Muscle of arm (tissue), 1 donor: ENCODE measurements at regions not wholly inside any gene's neighbourhood (a gene's known extent, or its start where the extent isn't known, plus 50 kb on each side); places are given as distances from the start of the nearest gene placed in this dataset.
"Not testable (repeated sequence)": the region's sequence is repeated elsewhere in the genome, so short reads cannot be mapped to it uniquely, and the experiment has no call there.

Experiments used
- DNase-seq: peaks from one replicate; pipeline ENCODE4 v3.0.0-alpha.2; 2013

DNA sequence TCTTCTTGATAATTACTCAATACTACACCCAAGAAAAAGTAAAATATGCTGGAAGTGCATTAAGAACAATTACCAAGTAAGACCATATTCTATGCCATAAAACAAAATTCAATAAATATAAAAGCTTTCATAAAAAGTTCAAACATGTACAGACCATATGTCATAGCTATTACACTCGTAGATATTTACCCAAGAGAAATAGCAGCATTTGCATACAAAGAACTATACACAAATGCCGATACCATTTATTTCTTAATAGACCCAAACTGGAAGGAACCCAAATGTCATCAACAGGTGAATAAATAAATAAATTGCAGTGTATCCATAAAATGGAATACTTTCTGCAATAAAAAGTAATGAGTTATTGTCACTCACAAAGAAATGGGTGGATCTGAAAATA lies 78.3 kb upstream of the SLC16A7 start:
- DNase-seq, result no peak

DNA sequence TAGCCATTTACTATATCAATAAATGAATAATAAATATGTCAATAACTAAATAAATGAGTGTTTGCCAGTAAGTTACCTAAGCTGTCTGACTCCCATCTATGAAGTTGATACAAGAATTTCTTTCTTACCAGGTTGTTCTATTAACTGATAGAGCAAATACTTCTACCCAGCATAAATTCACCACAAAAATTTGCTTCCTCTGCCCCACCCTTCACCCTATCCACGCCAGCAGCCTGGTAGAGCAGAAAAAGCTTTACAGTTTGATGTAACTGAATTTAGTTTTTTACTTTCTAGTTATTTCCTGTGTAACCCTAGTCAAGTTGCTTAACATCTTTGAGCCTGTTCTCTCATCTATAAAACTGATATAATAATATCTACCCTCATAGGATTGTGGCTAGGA lies 94.9 kb upstream of the SLC16A7 start:
- DNase-seq, result no peak

DNA sequence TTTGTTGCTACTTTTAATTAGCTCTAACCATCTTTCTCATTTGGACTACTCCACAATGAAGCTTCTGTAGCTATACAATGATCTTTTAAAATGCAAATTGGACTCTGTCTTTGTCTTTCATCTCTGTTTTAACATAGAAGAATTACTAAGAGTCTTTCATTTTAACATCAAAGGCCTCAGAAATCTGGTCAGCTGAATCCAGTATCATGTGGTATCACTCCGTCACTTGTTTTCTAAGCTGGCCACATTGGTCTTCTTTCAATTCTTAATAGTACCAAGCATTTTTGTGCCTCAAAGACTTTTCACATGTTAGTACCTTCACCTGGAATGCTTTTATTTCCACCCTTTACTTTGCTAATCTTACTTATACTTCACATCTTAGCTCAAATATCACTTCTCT lies 95.5 kb upstream of the SLC16A7 start:
- no peak for DNase-seq

DNA sequence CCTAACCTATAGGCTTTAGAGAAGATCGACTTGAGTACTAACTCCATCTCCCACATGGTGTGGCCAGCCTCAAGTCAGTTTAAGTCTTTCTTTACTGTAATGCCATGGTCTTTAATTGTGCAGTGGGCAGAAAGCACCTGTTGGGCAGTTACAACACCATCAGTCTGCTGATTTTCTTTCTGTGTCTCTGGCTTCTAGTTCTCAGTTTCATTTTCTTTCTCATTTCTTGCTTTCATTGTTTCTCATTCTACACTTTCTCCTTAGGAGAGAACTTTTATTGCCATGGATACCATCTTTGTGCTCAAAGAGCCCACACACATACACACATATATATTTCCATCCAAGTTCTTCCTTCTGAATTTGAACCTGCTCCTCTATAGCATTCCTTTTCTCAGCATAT lies 96.1 kb upstream of the SLC16A7 start:
- no peak for DNase-seq

DNA sequence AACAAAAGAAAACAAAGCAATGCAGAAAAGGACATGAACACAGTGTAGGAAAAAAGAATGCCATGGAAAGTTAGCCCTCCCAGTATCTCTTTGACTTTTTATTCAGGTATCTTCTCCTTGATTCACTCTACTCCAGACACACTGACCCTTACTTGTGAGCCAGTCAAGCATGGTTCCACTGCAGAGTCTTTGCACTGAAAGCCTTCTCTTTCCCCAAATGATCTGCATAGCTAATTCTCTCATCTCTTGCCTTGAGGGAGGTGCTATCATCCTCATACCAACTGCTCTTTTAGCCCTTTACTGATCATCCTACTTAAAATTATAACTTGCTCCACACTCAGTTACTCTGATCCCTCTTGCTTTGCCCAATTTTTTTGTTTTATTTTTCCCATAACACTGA lies 101.2 kb upstream of the SLC16A7 start:
- no peak for DNase-seq

DNA sequence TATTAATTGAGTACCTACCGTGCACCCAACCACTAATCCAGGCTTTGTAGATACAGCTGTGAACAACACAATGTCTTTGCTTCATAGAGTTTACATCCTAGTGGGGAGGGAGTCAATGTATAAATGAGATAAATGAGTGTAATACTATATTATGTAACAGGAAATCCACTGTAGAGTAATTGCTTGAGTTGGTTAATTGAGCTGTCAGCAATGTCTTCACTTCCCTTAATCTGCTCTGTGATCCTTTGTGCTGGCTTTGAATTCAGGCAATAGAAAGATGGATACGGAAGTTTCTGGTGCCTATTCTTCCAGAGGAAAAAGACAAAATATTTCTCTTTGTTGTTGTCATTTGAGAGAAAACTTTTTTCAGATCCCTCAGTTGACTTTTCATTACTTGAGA lies 104.0 kb upstream of the SLC16A7 start:
- DNase-seq, result no peak

DNA sequence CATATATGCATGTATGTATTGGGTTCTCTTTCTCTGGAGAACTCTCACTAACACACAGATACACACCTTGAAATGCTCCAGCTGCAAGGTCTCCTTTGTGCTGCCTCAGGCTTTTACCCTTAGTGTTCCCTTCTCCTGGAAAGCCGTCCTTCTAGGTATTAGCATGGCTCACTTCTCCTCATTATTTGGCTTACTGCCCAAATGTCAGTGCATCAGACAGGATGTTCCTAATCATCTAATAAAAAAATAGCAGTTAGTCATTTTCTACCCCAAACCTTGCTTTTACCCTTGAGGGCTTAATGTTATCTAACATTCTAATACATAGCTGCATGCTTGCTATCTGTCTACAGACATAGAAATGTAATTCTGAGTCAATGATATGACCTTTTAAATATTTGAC lies 109.0 kb upstream of the SLC16A7 start:
- no peak for DNase-seq

DNA sequence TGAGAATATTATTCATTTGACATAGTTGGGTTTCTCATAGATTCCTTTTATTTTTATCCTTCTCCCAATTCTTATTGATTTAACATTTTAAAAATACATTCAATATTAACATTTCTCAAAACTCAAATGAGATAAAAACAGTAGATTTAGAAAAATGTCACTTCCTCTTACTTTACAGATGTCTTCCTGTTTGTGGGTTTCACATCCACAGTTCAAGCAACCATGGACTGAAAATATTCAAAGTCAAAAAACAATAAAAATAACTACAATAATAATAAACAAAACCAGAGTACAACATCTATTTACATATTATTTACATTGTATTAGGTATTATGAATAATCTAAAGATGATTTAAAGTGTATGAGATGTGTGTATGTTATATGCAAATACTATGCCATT lies 111.3 kb upstream of the SLC16A7 start:
- no peak for DNase-seq

DNA sequence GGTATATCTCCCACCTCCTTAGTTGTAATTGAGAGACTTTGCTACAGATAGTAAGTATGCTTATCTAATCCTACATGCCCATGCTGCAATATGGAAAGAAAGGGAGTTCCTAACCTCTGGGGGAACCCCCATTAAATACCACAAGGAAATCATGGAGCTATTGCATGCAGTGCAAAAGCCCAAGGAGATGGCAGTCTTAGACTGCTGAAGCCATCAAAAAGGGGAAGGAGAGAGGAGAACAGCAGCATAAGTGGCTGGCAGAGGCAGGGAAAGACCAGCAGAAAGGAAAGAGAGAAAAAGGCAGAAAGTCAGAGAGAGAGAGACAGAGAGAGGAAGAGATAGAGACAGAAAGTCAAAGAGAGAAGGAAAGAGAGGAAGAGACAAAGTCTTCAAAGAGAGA lies 121.6 kb upstream of the SLC16A7 start:
- not testable (repeated sequence) for DNase-seq

DNA sequence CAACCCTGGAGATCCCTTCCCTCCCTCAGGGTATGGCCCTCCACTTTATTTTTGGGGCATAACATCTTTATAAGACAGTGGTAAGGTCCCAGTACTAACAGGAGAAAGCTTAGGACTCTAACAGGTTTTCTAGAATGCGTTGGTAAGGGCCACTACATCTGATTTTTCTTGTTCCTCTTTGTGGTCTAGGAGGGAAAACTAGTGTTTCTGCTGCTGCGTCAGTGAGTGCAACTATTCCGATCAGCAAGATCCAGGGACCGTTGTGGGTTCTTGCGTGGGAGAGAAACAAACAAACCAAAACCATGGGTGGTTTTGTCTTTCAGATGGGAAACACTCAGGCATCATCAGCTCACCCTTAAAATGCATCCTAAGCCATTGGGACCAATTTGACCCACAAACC lies 123.6 kb upstream of the SLC16A7 start:
- no peak for DNase-seq

DNA sequence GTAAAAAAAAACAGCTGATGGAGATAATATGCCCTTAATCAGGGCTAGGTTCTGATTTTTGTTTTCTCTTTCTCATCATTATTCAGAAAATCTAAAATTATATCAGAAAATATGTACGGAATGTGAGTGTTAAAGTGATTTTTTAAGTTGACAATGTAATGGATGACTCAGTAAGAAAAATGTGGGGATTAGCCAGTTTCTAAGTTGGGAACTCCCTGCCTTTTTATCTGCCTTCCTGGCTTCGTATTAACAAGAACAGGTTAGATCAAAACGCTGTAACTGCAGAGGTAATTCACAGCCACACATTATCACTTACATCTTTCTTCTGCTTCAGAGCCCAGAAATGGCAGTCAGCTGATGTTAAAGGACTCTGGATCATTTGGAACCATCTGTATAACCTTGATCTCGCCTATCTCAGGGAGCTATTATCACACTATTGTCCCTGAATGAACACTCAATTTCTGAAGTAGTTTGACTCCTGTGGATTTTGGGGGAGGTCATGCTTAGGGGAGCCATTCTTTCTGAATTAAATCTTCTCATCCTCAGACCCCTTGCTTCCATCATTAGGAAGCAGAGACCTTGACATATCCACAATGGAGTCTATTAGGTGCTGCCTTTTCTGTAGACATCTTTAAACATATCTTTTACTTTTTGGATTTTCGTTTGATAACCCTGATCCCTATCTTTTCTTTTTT lies 135.7 kb upstream of the SLC16A7 start:
- no peak for DNase-seq

DNA sequence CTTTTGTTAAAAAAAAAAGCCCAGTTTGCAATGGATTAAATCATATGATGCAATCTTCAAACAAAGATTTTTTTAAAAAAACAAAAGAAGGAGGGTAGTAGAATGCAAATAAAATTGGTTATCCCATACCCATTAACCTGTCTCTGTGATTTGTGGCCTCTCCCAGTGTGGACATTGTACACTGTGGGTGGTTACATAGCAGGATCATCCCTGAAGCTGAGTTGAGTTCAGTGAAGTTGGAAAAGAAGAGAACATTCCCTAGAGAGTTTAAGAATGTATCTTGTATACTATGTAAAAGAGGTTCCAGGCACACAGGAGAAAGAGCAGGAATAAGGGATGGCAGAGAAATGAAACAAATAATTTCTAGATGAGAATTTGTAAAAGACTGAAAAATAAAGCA lies 142.4 kb upstream of the SLC16A7 start:
- no peak for DNase-seq

DNA sequence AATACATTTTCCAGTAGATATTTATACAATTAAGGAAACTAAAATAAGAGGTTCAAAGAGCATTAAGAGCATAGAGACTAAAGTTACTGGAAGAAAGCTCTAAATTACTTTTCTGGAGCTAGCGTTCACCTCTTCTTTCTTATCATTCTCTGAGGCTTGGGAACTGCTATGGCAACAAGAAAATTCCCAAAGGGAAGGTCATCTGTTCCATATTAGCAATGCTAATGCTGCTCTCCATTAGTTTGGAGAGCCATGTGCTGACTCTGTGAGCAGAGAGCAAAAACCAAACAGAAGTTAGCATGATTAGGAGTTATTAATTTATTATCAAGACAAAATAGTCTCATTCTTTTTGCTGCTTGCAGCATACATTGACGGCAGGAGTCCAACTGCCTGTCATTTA lies 143.1 kb upstream of the SLC16A7 start:
- DNase-seq, result peak; percentile 13

DNA sequence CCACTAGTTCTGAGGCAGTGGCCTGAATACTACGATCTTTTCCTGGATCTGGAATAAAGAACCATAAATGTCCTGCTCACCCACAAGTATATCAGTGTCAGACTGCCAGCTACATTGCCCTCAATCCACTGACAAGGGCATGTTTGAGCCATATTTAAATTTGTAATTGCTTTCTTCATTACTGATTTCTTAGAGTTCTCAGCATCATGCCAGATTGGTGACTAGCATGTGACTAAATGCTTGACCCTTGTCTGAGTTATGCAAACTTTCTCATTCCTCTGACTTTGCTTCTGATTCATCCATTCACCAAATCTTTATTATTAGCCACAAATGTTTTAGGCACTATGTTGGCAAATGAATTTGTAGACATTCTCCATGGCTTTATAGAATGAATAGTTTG lies 143.6 kb upstream of the SLC16A7 start:
- DNase-seq, result no peak

DNA sequence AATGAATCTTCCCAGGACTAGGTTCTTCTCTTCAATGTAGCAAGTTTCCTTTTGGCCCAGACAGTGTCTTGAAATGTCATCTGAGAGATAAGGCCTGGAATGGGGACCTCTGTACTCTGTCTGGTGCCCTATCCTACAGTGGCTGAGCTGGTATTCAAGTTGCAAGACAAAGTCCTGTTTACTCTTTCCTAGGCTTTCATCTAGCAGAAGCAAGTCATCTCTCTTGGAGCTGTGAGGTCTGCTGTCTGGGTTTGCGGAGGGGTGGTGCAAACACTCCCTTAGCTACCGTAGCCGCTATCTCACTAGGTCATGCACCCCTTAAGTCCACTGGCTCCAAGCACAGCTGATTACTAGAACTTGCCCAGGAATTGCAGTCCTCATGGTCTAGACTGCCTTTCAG lies 149.7 kb upstream of the SLC16A7 start:
- no peak for DNase-seq

DNA sequence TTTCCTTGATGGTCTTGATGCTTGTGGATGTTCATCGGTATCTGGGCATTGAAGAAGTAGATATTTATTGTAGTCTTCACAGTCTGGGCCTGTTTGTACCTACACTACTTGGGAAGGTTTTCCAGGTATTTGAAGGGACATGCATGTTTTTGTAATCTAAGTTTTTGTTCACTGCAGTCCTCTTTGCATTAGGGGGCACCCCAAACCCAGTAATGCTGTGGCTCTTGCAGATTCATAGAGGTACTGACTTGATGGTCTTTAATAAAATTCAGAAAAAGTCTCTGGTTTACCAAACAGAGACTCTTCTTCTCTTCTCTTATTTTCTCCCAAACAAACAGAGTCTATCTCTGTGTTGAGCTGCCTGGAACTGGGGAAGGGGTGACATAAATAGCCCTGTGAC lies 150.9 kb upstream of the SLC16A7 start:
- DNase-seq, result no peak

DNA sequence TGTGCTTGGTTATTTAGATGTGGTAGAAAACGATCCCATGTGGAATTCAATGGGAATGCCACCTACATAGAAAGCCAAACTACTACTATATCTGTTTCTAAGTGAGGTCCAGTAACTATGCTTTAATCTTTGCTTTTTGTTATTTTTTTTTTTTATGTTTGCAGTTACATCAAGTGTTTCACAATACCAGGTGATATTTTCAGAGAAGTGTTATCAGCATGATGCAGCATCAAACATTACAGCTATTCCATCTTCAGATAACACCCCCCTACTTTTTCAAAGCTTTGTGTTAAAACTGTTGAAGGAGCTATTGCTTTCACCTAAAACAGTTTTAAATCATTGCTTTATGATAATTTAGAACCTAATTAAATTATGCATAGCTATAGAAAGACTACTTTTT lies 163.8 kb upstream of the SLC16A7 start:
- no peak for DNase-seq

DNA sequence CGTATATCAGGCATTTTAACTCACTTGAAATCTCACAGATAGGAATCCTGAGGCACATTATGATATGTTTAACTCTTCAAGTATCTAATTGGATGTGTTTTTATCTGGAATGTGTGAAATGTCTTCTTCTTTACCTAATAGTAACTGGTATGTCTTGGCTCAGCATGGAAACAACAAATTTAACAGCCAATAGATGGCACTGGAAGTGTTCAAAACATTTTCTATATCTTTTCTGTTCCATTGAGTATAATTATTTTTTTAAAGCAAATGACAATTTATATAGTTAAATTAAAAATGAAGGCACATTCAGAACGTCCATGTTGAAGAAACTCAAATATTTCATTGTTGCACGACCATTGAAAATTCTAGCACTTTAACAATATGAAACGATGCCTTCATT lies 164.6 kb upstream of the SLC16A7 start:
- no peak for DNase-seq

DNA sequence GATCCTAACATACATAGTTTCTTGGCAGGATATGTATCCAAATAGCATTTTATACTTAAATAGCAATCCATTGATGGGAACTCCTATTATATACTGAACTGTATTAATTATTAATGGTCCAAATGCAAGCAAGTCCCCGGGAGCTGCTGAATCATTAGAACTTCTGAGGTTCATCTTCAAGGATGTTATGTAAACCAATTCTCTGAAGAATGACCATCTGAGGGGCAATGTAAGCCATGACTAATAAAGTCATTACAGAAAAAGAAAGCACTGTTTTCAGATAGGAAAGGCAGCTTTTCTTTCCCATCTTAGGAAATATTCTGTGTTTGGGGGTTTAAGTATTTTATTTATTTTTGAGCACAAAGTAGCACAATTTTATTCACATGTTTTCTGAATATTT lies 166.1 kb upstream of the SLC16A7 start:
- DNase-seq, result no peak

DNA sequence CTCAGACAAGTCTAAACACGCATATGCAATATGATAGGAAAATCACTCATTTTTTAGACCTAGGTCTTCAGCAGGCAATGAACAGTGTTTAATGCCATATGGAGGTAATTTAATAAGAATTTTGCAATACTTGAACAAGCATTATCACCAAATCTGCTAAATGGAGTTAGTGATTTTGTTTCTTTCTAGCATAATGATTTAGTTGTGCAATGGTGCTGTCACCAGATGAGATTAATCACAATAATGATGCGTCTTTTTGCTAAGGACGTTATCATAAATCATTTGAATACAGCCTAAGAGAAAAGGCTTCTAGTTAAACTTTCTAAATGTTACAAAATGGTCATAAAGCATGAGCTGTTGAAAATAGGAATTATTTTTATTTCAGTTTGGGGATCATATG lies 170.0 kb upstream of the SLC16A7 start:
- no peak for DNase-seq

DNA sequence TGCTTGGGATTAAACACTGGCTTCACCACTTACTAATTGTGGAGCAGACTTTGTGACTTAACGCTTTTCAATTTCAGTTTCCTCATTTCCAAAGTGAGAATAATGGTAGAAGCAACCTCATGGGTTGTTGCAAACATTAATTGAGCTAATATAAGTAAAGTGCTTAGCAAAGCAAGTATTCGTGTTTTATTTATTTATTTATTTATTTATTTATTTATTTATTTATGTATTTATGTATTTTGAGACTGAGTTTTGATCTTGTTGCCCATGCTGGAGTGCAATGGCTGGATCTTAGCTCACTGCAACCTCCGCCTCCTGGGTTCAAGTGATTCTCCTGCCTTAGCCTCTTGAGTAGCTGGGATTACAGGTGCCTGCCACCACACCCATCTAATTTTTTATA lies 171.2 kb upstream of the SLC16A7 start:
- not testable (repeated sequence) for DNase-seq

DNA sequence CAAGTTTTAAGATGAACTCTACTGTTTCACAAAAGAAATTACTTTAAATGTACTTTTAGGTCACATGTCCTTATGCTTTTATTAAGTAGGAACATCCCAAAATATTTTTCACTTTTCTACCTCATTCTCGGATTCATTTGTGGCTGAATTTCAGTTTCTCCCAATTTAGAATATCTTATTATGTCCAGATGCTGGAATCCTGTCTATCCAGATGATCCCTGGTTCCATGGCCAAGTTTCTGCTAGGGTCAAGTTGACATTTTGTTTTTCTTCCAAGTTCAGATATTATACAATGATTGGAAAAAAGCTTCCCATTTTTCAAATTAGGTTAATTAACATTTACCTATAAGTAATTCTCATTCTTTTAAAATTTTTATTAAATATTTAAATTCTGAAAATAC lies 181.8 kb upstream of the SLC16A7 start:
- no peak for DNase-seq

DNA sequence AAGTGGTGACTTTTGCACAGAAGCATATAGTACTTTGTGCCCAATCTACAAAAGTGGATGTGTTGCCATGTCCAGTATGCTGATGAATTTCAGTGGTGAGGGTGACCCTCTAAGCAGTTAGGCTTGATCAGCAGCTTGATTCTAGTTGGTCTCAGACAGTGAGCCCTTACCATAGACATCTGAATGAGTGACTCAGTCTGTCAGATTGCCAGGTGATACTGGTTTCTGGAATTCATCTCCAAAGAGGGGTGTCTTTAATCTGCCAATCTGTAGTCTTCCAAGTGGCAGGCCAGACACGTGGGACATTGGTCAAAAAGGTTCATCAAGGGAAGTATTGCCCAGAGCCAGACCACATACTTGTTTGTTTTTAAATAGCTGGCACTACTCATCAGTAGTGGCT lies 187.4 kb upstream of the SLC16A7 start:
- DNase-seq, result no peak

DNA sequence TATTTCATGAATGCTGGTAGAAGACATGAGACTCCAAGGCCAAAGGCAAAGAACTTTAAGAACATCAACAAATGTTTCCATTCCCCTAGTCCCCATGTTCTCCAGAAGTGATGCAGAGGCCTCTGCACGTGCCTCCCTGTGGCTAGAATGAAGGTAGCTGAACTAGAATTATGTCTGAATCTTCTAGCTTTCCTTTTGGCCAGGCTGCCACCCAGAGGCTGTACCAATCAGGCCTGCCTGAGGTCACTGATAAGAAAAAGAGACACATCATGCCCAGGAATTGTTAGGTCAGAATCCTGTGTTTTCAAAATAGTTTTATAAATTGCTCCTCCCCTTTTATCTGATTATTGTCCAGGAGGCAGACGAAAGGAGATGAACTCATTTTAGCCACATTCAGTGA lies 188.0 kb upstream of the SLC16A7 start:
- no peak for DNase-seq

DNA sequence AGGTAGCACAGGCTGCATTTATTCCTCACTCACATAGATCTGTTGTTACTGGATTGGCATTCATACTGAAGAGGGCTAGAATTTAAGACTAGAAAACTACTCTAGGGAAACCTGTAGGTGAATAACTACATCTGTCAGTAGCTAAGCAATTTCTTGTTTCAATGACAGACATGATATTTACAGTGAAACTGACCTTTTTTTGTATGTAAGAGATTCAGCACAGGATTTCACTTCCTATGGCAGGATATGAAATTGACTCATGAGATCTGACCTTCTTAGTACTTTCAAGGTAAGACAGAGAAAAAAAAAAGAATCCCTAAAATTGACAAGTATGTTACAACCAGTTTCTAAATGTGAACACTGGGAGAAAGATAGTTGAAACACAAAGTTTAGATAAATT lies 189.8 kb upstream of the SLC16A7 start:
- DNase-seq, result no peak
